AG10803 (cell line): ENCODE measurements at regions not wholly inside any gene's neighbourhood (a gene's known extent, or its start where the extent isn't known, plus 50 kb on each side); places are given as distances from the start of the nearest gene placed in this dataset.

Experiments
- DNase-seq: peaks from one replicate; pipeline ENCODE4 v3.0.0; 2010; ENCODE audit warnings: low read depth
- H3K4me3 ChIP-seq: 2 replicates; pipeline ENCODE4 v1.5.1; 2011; ENCODE audit warnings: mild to moderate bottlenecking, low read length, control low read depth
- CTCF ChIP-seq: conservative IDR thresholded peaks from 2 replicates; pipeline ENCODE4 v1.5.1; 2011; ENCODE audit warnings: mild to moderate bottlenecking, low read length, control low read depth, inconsistent platforms

- no peak for DNase-seq
- no peak overlapping the region for H3K4me3 ChIP-seq
- TF ChIP-seq CTCF: no peak
Measured at GRCh38 chr7:113809581-113809980, 109.2 kb downstream of the PPP1R3A start.

GRCh38 chr7:113806633-113807327 is 112.0 kb downstream of the PPP1R3A start:
- TF ChIP-seq CTCF: no peak
- no peak for DNase-seq

GRCh38 chr7:113805976-113806375 is 112.8 kb downstream of the PPP1R3A start:
- no peak for TF ChIP-seq CTCF
- no peak for DNase-seq
- no peak overlapping the region for H3K4me3 ChIP-seq

More at GRCh38 chr7:113806633-113807327, 112.0 kb downstream of the PPP1R3A start:
- no peak overlapping the region for H3K4me3 ChIP-seq

- no peak overlapping the region for H3K4me3 ChIP-seq
- no peak for TF ChIP-seq CTCF
- no peak for DNase-seq
Measured at GRCh38 chr7:113804475-113805095, 114.2 kb downstream of the PPP1R3A start.

GRCh38 chr7:113801751-113802150 is 117.1 kb downstream of the PPP1R3A start:
- no peak for DNase-seq
- no peak overlapping the region for H3K4me3 ChIP-seq
- no peak for TF ChIP-seq CTCF

GRCh38 chr7:113800826-113801225 is 118.0 kb downstream of the PPP1R3A start:
- DNase-seq: no peak
- no peak for TF ChIP-seq CTCF

GRCh38 chr7:113799896-113800295 is 118.9 kb downstream of the PPP1R3A start:
- no peak overlapping the region for H3K4me3 ChIP-seq
- DNase-seq: no peak
- TF ChIP-seq CTCF: no peak

More at GRCh38 chr7:113800826-113801225, 118.0 kb downstream of the PPP1R3A start:
- H3K4me3 ChIP-seq: no peak overlapping the region
